HCT116 (cell line): ENCODE measurements at regions not wholly inside any gene's neighbourhood (a gene's known extent, or its start where the extent isn't known, plus 50 kb on each side); places are given as distances from the start of the nearest gene placed in this dataset.

ENCODE experiments used
- ATAC-seq: fragments of 200-7000 bp; cut with Tn5 transposase; 2 replicates; pipeline ENCODE4 v1.9.1; 2020; ENCODE audit warnings: mild to moderate bottlenecking, moderate library complexity
- BruUV-seq: library from RNA; stranded (reverse); fragments of 400-500 nt; replicated peaks from 2 replicates; lab custom pipeline; 2021; lab: Mats Ljungman, UMichigan
- CTCF ChIA-PET: fragments of 300-600 bp; sonication (Branson Sonifier 250); formaldehyde crosslinking; loops from one replicate; lab custom pipeline; 2021; ENCODE audit warnings: antibody characterized with exemption; lab: Charles Lee
- POLR2A ChIA-PET: fragments of 300-600, 350-600 bp; sonication (Branson Sonifier 250); formaldehyde crosslinking; loops from one replicate; lab custom pipeline; 2021; ENCODE audit warnings: antibody characterized with exemption; lab: Charles Lee
- RAD21 ChIA-PET, 2 experiments: fragments of 300-600 bp; sonication (Branson Sonifier 250); formaldehyde crosslinking; loops; one replicate each; lab custom pipeline; 2023; ENCODE audit warnings: low total read pairs in 2 of 2; ENCODE audit not compliant: uncharacterized antibody in 2 of 2, unreplicated experiment in 2 of 2, low non-redundant PET in 1 of 2; lab: Charles Lee
- DNase-seq: peaks from one replicate; pipeline ENCODE4 v3.0.0-alpha.2; 2010; ENCODE audit warnings: low read depth, low spot score
- H2AFZ ChIP-seq: fragments of 200-600 bp; shearing (Covaris generic), sonication (generic); 2 replicates; pipeline ENCODE4 v1.6.1; 2017; ENCODE audit warnings: low read depth, mixed run types, mixed read lengths, antibody characterized with exemption, low read length; ENCODE audit not compliant: poor library complexity, severe bottlenecking
- H3K27ac ChIP-seq: 2 replicates; pipeline ENCODE4 v1.5.1; 2012; ENCODE audit warnings: low read depth, low read length
- H3K27me3 ChIP-seq: fragments of 200-600 bp; sonication (generic); 2 replicates; pipeline ENCODE4 v1.6.1; 2016; ENCODE audit warnings: mixed run types, low read length, mixed read lengths; ENCODE audit not compliant: insufficient read depth
- H3K36me3 ChIP-seq, 2 experiments: fragments of 200-500 bp in 1 of 2; fragments of 200-600 bp in 1 of 2; sonication (Bioruptor generic) in 1 of 2; sonication (generic) in 1 of 2; 2 replicates each; pipeline versions ENCODE4 v1.5.1 to v1.6.1; 2014 to 2016; ENCODE audit warnings: low read length in 2 of 2, inconsistent platforms in 1 of 2, mixed read lengths in 1 of 2, mixed run types in 1 of 2; ENCODE audit not compliant: insufficient read depth in 2 of 2, control insufficient read depth in 1 of 2
- H3K4me1 ChIP-seq, 2 experiments: fragments of 200-600 bp in 1 of 2; sonication (generic) in 1 of 2; 2 replicates each; pipeline versions ENCODE4 v1.5.1 to v1.6.1; 2012 to 2017; ENCODE audit warnings: low read length in 2 of 2, inconsistent platforms in 1 of 2, mild to moderate bottlenecking in 1 of 2, mixed read lengths in 1 of 2, mixed run types in 1 of 2, moderate library complexity in 1 of 2; ENCODE audit not compliant: insufficient read depth in 2 of 2, control insufficient read depth in 1 of 2
- H3K4me2 ChIP-seq: fragments of 200-600 bp; sonication (generic); 2 replicates; pipeline ENCODE4 v1.6.1; 2017; ENCODE audit warnings: mixed run types, low read length, mixed read lengths
- H3K4me3 ChIP-seq, 2 experiments: fragments of 200-600 bp in 1 of 2; sonication (generic) in 1 of 2; replicated peaks in 1 of 2; 2 replicates each; pipeline ENCODE4 v1.5.1; 2011 to 2016; ENCODE audit warnings: low read length in 2 of 2, control low read depth in 1 of 2, low read depth in 1 of 2, mild to moderate bottlenecking in 1 of 2, mixed read lengths in 1 of 2, mixed run types in 1 of 2
- H3K79me2 ChIP-seq: fragments of 200-600 bp; sonication (generic); 2 replicates; pipeline ENCODE4 v1.6.1; 2017; ENCODE audit warnings: mild to moderate bottlenecking, mixed run types, low read length, moderate library complexity, mixed read lengths; ENCODE audit not compliant: insufficient read depth
- H3K9ac ChIP-seq: fragments of 200-600 bp; sonication (generic); 2 replicates; pipeline ENCODE4 v1.6.1; 2016; ENCODE audit warnings: low read length, mixed read lengths
- H3K9me2 ChIP-seq: fragments of 200-600 bp; sonication (generic), shearing (Covaris generic); 2 replicates; pipeline ENCODE4 v1.6.1; 2017; ENCODE audit warnings: mixed run types, mild to moderate bottlenecking, moderate library complexity; ENCODE audit not compliant: insufficient read depth
- H3K9me3 ChIP-seq, 2 experiments: fragments of 200-500 bp in 1 of 2; fragments of 200-600 bp in 1 of 2; sonication (Bioruptor generic) in 1 of 2; sonication (generic) in 1 of 2; 2 replicates each; pipeline ENCODE4 v1.6.1; 2014 to 2017; ENCODE audit warnings: low read length in 2 of 2, mixed read lengths in 2 of 2, inconsistent platforms in 1 of 2, low read depth in 1 of 2, mild to moderate bottlenecking in 1 of 2, mixed run types in 1 of 2, moderate library complexity in 1 of 2; ENCODE audit not compliant: control insufficient read depth in 1 of 2, insufficient read depth in 1 of 2
- H4K20me1 ChIP-seq: fragments of 200-600 bp; sonication (generic), shearing (Covaris generic); 2 replicates; pipeline ENCODE4 v1.6.1; 2017; ENCODE audit warnings: mixed run types, mild to moderate bottlenecking, moderate library complexity; ENCODE audit not compliant: insufficient read depth
- ATF3 ChIP-seq: IDR thresholded peaks from 2 replicates; pipeline ENCODE4 v1.6.1; 2012
- CBX3 ChIP-seq: IDR thresholded peaks from 2 replicates; pipeline ENCODE4 v1.6.1; 2012; ENCODE audit warnings: low read depth
- CEBPB ChIP-seq: IDR thresholded peaks from 2 replicates; pipeline ENCODE4 v1.6.1; 2012; ENCODE audit warnings: low read depth
- EGR1 ChIP-seq: IDR thresholded peaks from 2 replicates; pipeline ENCODE4 v1.6.1; 2012; ENCODE audit warnings: low read depth
- ELF1 ChIP-seq: IDR thresholded peaks from 2 replicates; pipeline ENCODE4 v1.6.1; 2012; ENCODE audit warnings: low read depth, borderline replicate concordance
- EZH2 ChIP-seq: fragments of 200-600 bp; sonication (generic); IDR thresholded peaks from 2 replicates; pipeline ENCODE4 v1.6.1; 2017; ENCODE audit warnings: antibody characterized with exemption, mixed run types
- EZH2phosphoT487 ChIP-seq: fragments of 200-600 bp; IDR thresholded peaks from 2 replicates; pipeline ENCODE4 v1.6.1; 2018; ENCODE audit warnings: antibody characterized with exemption, borderline replicate concordance
- FOSL1 ChIP-seq: IDR thresholded peaks from 2 replicates; pipeline ENCODE4 v1.6.1; 2012; ENCODE audit warnings: low read depth
- JUND ChIP-seq: IDR thresholded peaks from 2 replicates; pipeline ENCODE4 v1.6.1; 2012
- POLR2A ChIP-seq: IDR thresholded peaks from 2 replicates; pipeline ENCODE4 v1.7.0; 2011; ENCODE audit warnings: borderline replicate concordance; ENCODE audit not compliant: insufficient read depth, insufficient read length; ENCODE audit errors: extremely low read depth
- POLR2AphosphoS5 ChIP-seq: IDR thresholded peaks from 2 replicates; pipeline ENCODE4 v1.6.1; 2011; ENCODE audit warnings: mild to moderate bottlenecking, low read depth, low read length, moderate library complexity
- RAD21 ChIP-seq: IDR thresholded peaks from 2 replicates; pipeline ENCODE4 v1.6.1; 2012; ENCODE audit warnings: low read depth, mild to moderate bottlenecking
- REST ChIP-seq: IDR thresholded peaks from 2 replicates; pipeline ENCODE4 v1.6.1; 2012; ENCODE audit warnings: low read depth
- SRF ChIP-seq: IDR thresholded peaks from 2 replicates; pipeline ENCODE4 v1.6.1; 2012; ENCODE audit warnings: low read depth
- TCF7L2 ChIP-seq: IDR thresholded peaks from 2 replicates; pipeline ENCODE4 v1.7.0; 2011; ENCODE audit warnings: borderline replicate concordance, inconsistent platforms; ENCODE audit not compliant: insufficient read depth, insufficient read length; ENCODE audit errors: extremely low read depth
- intact Hi-C: fragments of 100-400 bp; cut with micrococcal nuclease; formaldehyde crosslinking; loops from 2 replicates; pipeline ENCODE4 v1.10.0; 2022

- RAD21 ChIA-PET: no interaction called here
- TF ChIP-seq ATF3 (no peak), JUND (no peak), EGR1 (no peak), FOSL1 (no peak), POLR2A (no peak)
- TF ChIP-seq, all 23 proteins: peak for 0
- no peak overlapping the region for H2AFZ ChIP-seq
- no peaks in the 10 kb centered on the region for H3K79me2 ChIP-seq
- H3K9ac ChIP-seq: no peak overlapping the region
- intact Hi-C loops: no loop called here
- no peak overlapping the region for H3K27ac ChIP-seq
- no peaks in the 10 kb centered on the region for H3K4me1 ChIP-seq
- no peaks in the 10 kb centered on the region for H3K36me3 ChIP-seq
- POLR2A ChIA-PET: no interaction called here
- DNase-seq (no peak), ATAC-seq (no peak)
- 0 out of 2 replicates have a peak, but pooled peaks cover 3% of the 10 kb centered on the region for H3K9me2 ChIP-seq
- no peaks in the 10 kb centered on the region for H3K27me3 ChIP-seq
- no peak overlapping the region for H3K4me2 ChIP-seq
- H3K4me3 ChIP-seq: no peak overlapping the region
- no TSS peak for BruUV-seq
- CTCF ChIA-PET: no interaction called here
- no peaks in the 10 kb centered on the region; a peak in 1 of 4 replicates for H3K9me3 ChIP-seq
- H4K20me1 ChIP-seq: no peaks in the 10 kb centered on the region
Observed at GRCh38 chr19:27828829-27829228, 1384.1 kb downstream of the UQCRFS1 start.

GRCh38 chr19:27824108-27824507, 1388.8 kb downstream of the UQCRFS1 start:
- H3K9ac ChIP-seq: no peak overlapping the region
- RAD21 ChIA-PET: no interaction called here
- no peak overlapping the region for H3K27ac ChIP-seq
- no peaks in the 10 kb centered on the region; a peak in 1 of 4 replicates for H3K9me3 ChIP-seq
- TF ChIP-seq EZH2: no peak
- TF ChIP-seq ATF3: no peak
- TF ChIP-seq FOSL1: no peak
- TF ChIP-seq ELF1: no peak
- no peak for TF ChIP-seq SRF
- no peak for TF ChIP-seq JUND
- TF ChIP-seq CEBPB: no peak
- no peak for TF ChIP-seq CBX3
- TF ChIP-seq RAD21: no peak
- no peak for TF ChIP-seq TCF7L2
- no peak for TF ChIP-seq REST
- no peak for TF ChIP-seq EZH2phosphoT487
- TF ChIP-seq POLR2AphosphoS5: no peak
- TF ChIP-seq, all 23 proteins: peak for 0
- H3K79me2 ChIP-seq: no peaks in the 10 kb centered on the region
- DNase-seq: no peak
- no peaks in the 10 kb centered on the region for H3K36me3 ChIP-seq
- CTCF ChIA-PET: no interaction called here
- no peaks in the 10 kb centered on the region for H3K27me3 ChIP-seq
- H3K4me1 ChIP-seq: no peaks in the 10 kb centered on the region
- no peaks in the 10 kb centered on the region for H3K9me2 ChIP-seq
- BruUV-seq: no TSS peak
- POLR2A ChIA-PET: no interaction called here
- H3K4me3 ChIP-seq: no peak overlapping the region
- no peak overlapping the region for H2AFZ ChIP-seq
- ATAC-seq: no peak
- intact Hi-C loops: no loop called here
- no peak overlapping the region for H3K4me2 ChIP-seq
- H4K20me1 ChIP-seq: no peaks in the 10 kb centered on the region
